DMS153 treated with DMSO at 0.1 percent for 48 hours (cell line): ENCODE measurements at regions not wholly inside any gene's neighbourhood (a gene's known extent, or its start where the extent isn't known, plus 50 kb on each side); places are given as distances from the start of the nearest gene placed in this dataset.

Source experiments
- DNase-seq: peaks from one replicate; lab custom pipeline; 2025; ENCODE audit not compliant: unreplicated experiment; lab: John Stamatoyannopoulos, UW

DNA sequence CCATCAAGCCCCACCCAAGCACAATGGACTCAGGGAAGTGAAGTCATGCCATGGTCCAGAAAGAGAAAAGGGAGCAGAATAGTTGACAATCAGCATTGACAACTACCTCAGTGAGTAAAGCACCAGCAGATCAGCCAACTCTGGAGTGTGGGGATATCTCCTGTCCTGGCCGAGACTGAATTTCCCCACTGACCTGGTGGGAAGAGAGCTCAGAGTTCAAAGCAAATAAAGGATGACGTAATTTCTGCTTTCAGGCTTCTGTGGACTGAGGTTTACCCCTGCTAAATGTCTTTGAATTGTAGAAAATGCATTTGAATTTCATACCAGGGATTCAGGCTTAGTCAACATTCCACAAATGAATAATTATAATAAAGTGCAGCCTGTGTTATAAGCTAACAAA, 152.9 kb downstream of the CBLN1 start:
- DNase-seq, result no peak

DNA sequence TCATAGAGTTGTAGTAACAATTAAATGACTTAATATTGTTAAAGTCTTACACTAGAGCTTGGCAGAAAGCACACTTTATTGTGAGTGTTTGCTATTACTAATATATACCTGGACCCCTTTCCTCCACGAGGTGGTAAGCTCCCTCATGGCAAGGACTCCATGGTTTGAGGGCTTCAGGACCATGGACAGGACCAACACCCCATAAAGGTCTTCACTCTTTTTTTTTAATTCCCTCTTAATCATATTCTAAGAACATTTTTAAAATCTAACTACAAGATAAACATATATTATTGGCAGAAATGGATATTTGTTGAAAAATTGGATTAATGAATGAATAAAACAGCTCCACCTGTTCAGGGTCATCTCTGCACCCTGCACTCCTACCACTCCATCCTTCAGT, 154.5 kb downstream of the CBLN1 start:
- no peak for DNase-seq

GRCh38 chr16:49121636-49122035, 160.0 kb downstream of the CBLN1 start:
- DNase-seq, result no peak

DNA sequence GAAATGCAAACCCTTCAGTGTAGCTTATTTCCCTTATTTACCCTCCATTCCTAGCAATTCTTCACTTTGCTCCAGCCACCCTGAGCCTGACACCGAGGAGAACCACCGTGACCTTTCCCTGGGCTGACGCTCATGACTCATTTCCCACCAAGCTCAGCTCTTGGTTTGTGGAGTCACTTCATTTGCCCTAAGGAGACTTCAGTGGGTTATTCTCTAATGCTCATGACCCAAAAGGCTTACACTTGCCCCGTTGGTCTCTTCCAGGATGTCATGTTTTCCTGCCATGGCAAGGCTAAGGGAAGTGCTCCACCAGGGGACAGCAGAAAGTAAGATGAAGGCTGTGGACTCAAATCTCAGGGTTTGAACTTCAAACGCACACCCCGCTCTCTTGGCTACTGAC, 161.0 kb downstream of the CBLN1 start:
- no peak for DNase-seq

GRCh38 chr16:49116873-49117272, 164.8 kb downstream of the CBLN1 start:
- DNase-seq, result no peak

DNA sequence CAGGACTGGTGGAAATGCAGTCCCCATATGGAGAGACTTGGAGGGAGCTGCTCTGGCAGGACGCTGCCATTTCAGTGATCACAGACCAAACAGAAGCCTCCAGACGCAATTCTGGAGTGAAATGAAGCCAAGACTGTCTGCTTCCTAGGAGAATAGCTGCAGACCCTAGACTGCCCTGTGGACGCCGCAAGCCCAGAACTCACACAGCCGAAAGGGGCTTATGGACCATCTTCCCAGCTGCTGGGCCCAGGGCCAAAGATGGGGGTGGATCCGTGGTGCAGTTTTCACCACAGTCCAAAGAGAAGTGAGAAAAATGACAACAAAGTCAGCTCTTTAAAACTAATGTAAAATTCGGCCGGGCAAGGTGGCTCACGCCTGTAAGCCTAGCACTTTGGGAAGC, 165.7 kb downstream of the CBLN1 start:
- no peak for DNase-seq

DNA sequence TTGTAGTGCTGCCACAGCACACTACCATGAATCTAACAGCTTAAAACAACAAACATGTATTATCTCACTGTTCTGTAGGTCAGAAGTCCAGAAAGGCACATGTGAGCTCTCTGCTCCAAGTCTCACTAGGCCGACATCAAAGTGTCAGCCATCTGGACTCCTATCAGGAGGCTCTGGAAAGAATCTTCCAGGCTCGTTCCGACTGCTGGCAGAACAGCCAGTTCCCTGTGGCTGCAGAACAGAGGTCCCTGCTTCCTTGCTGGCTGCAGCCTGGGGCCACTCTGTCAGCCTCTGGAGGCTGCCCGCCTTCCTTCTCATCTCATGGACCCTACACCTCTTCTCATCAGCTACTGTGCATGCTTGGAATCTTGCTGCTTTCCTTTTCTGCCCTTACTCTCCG, 168.9 kb downstream of the CBLN1 start:
- no peak for DNase-seq

DNA sequence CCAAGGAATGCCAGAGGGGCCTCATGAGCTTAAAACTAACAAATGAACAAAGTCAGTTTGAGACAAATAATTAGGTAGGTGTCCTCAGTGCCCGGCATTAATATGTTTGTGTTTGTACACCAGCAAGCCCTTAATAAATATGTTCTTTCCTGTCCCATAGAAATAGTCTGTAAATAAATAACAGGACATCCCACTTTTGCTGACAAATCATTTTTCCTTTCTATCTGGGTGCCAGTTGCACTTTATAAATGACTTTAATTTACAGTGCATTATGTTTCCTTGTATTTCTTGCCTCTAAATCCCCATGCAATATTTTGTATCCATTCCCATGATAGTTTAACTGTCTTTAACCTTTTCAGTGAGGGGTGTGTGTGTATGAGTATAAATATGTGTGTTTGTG, 170.3 kb downstream of the CBLN1 start:
- DNase-seq, result no peak

- DNase-seq, result no peak
These were observed 173.0 kb downstream of the CBLN1 start for GRCh38 chr16:49108611-49109010.

- DNase-seq, result no peak
These were observed 178.3 kb downstream of the CBLN1 start for GRCh38 chr16:49103298-49103697.

GRCh38 chr16:49101997-49102396, 179.6 kb downstream of the CBLN1 start:
- DNase-seq, result no peak

DNA sequence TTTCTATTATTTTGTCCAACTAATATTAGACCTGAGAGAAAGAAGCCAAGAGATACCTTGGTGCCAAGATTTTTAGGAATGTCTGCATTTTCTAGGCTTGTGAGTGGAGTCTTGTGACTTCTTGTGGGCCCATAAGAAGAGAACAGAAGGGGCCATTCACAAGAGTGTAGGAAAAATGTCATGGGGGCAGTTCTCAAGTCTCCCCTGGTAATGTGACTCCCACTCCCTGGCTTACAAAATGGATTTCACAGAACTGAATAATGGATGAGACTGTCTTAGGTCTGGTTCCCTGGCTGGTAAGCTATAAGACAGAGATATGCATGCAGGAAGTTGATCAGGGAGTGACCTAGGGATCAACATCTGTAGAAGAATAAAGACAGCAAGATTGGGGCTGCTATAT, 181.3 kb downstream of the CBLN1 start:
- no peak for DNase-seq

DNA sequence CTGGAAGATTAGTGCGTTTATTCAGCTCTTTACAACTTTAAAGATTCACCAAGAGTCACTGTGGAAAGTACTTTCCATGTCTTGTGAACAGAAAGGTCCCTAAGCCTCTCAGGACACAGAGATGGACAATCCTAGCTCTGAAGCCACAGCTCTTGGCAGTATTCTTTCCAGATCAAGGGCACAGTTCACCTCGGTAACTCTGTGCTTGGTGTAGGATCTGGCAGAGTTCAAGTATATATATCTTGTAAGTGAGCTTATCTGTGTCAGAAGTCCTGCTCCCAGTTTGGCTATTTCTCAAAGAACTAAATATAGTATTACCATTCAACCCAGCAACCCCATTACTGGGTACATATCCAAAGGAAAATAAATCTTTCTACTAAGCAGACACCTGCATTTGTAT, 183.7 kb downstream of the CBLN1 start:
- no peak for DNase-seq

DNA sequence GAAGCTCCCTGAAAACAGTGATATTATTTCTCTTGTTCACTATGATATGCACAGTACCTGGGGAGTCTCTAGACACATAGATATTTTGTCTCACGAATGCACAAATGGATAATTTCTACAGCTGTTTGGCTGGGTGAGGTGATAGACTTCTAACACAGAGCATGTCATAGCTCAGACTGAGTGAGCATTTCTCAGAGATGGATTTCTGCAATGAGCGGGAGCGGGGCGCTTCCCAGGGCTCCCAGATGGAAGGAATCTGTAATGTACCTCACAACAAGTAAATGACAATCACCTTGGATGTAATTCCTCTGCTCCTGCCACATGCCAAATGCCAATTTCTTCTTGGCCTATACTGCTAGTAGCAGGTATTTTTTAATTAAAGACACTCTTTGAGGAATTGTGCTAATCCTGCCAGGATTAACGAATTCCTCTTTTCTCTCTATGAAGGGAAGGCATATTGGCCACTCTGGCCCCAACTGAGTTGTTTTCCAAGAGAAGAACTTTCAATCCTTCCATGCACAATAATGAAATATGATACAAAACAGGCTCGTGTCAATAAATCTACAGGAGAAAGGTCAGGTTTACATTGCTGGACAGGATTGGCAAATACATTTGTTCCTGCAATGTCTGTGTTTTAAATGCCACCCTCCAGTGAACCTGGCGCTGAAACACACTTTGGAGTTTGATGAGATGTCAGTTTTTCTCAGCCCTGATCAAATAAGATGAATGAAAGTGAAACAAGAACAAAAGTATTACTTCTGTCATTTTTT, 185.3 kb downstream of the CBLN1 start:
- DNase-seq, result no peak

GRCh38 chr16:49095539-49095938, 186.1 kb downstream of the CBLN1 start:
- DNase-seq, result no peak

- DNase-seq, result no peak
These were observed 187.2 kb downstream of the CBLN1 start for GRCh38 chr16:49094471-49094870.

- DNase-seq, result no peak
These were observed 187.7 kb downstream of the CBLN1 start for GRCh38 chr16:49093939-49094338.

DNA sequence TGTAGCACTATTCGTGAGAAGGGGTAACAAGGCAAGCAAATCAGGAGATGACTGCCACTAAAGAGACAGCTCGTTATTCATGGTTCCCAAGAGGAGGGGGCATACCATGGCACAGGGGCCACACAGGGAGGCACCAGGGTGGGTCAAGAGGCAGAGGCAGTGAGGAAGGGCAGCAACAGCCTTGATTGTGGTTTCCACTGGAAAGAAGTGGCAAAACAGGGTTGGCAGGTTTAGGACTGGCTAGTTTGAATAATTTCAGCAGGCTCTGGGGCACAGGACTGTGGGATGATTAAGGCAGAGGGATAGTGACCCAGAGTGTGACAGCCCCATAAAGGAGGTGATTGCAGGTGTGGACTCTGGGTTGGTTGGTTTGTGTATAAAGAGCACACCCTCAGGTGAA, 188.9 kb downstream of the CBLN1 start:
- no peak for DNase-seq

GRCh38 chr16:49089533-49089932, 192.1 kb downstream of the CBLN1 start:
- no peak for DNase-seq

DNA sequence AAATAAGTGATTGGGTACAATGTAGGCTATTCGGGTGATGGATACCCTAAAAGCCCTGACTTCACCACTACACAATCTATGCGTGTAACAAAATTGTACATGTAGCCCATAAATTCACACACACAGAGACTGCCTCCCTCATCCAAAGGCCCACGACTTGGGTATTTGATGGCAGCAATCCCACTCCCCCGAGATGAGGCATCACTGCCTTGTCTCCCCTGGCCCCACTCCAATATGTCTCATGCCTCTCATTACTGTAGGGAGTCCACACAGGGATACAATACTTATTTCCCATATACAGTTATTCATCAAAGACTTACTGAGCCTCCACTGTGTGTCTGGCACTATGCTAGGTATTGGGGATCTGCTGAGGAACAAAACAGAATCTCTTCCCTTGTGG, 192.6 kb downstream of the CBLN1 start:
- DNase-seq, result no peak

- DNase-seq, result no peak
These were observed 196.0 kb downstream of the CBLN1 start for GRCh38 chr16:49085686-49086085.

DNA sequence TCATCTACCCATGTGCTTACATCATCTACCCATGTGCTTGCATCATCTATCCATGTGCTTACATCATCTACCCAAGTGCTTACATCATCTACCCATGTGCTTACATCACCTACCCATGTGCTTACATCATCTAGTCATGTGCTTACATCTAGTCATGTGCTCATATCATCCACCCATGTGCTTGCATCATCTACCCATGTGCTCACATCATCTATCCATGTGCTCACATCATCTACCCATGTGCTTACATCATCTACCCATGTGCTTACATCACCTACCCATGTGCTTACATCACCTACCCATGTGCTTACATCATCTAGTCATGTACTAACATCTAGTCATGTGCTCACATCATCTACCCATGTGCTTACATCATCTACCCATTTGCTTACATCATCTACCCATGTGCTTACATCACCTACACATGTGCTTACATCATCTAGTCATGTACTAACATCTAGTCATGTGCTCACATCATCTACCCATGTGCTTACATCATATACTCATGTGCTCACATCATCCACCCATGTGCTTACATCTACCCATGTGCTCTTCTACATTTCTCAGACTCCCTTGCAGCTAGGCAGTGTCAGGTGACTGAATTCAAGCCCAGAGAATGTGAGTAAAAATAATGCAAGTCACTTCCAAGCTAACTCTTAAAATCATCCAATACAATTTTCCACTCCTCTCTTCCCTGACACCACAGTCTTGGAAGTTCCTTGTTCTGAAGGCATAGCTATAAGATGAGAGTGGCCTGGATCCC, 196.8 kb downstream of the CBLN1 start:
- no peak for DNase-seq

DNA sequence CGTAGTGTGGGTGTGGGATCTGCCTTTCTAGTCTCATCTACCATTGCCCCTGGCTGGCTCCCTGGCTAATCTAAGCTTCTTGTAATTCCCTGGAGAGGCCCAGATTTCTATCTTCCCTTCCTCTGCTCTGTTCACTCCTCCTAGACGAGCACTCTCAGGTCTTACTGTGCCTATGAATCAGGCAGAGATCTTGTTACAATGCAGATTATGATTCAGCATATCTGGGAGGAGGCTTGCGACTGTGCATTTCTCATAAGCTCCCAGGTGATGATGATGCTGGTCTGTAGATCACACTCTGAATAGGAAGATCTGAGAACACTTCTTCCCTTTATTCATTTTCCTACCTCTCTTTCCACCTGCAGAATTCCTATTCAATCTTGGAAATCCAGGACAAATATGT, 200.1 kb downstream of the CBLN1 start:
- DNase-seq, result no peak
